ENCODE measurements at regions not wholly inside any gene's neighbourhood (a gene's known extent, or its start where the extent isn't known, plus 50 kb on each side); places are given as distances from the start of the nearest gene placed in this dataset.

DNA sequence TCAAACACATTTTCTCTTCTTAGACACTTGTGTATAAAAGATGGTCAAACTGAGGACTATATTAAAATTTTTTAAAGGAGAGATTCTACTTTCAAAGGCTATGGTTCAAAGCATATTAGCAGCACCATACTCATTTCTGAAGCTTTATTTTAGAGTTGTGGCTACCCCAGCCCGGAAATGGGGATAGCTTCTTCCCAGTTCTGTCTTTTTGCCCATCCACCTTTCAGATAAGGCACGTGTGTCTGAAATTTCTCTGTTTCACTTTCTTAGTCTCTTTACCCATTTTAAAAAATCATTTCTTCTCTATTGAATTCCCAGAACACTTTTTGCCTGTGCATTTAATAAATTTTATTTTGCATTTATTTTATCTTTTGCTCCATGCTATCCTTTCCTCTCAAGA, 431.5 kb downstream of the RNF144A start:
- POLR2A ChIA-PET = no interaction called here
- no peaks in the 10 kb centered on the region for H3K4me1 ChIP-seq (ENCODE audit: control insufficient read depth, insufficient read depth, low read length)
- H3K27ac ChIP-seq (ENCODE audit: extremely low read depth, low read depth, low read length) = no peak overlapping the region
- H3K4me3 ChIP-seq (ENCODE audit: low read depth, low read length) = no peak overlapping the region
- no peak for TF ChIP-seq ZNF26 (tag by site-specific recombination; IDR thresholded peaks at IDR 0.05)
- no peak for TF ChIP-seq ZNF10 (tag by site-specific recombination; IDR thresholded peaks at IDR 0.05)
- TF ChIP-seq TCF7L2 (IDR thresholded peaks at IDR 0.05; ENCODE audit: borderline replicate concordance, low read depth, low read length) = no peak
- TF ChIP-seq, protein P1, sequence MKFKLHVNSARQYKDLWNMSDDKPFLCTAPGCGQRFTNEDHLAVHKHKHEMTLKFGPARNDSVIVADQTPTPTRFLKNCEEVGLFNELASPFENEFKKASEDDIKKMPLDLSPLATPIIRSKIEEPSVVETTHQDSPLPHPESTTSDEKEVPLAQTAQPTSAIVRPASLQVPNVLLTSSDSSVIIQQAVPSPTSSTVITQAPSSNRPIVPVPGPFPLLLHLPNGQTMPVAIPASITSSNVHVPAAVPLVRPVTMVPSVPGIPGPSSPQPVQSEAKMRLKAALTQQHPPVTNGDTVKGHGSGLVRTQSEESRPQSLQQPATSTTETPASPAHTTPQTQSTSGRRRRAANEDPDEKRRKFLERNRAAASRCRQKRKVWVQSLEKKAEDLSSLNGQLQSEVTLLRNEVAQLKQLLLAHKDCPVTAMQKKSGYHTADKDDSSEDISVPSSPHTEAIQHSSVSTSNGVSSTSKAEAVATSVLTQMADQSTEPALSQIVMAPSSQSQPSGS (tag by site-specific recombination; IDR thresholded peaks at IDR 0.05; ENCODE audit: low read depth) = no peak
- TF ChIP-seq ZNF530 (tag by site-specific recombination; IDR thresholded peaks at IDR 0.05; ENCODE audit: low read depth) = no peak
- no peak for TF ChIP-seq KLF7 (tag by site-specific recombination; IDR thresholded peaks at IDR 0.05; ENCODE audit: borderline replicate concordance)
- TF ChIP-seq ZNF792 (tag by site-specific recombination; IDR thresholded peaks at IDR 0.05) = no peak
- TF ChIP-seq ZBTB1 (tag by site-specific recombination; IDR thresholded peaks at IDR 0.05) = no peak
- TF ChIP-seq ZNF544 (tag by site-specific recombination; IDR thresholded peaks at IDR 0.05) = no peak
- TF ChIP-seq ZNF623 (tag by site-specific recombination; IDR thresholded peaks at IDR 0.05) = no peak
- TF ChIP-seq ZNF629 (tag by site-specific recombination; IDR thresholded peaks at IDR 0.05) = no peak
- no peak for TF ChIP-seq ZNF626 (tag by site-specific recombination; IDR thresholded peaks at IDR 0.05)
- no peaks in the 10 kb centered on the region for H3K36me3 ChIP-seq (ENCODE audit: control insufficient read depth in 2 of 2, insufficient read depth in 1 of 2, low read length in 2 of 2)
- CTCF ChIA-PET = no interaction called here
- H3K9me3 ChIP-seq (ENCODE audit: control insufficient read depth, insufficient read depth, low read depth, low read length) = no peaks in the 10 kb centered on the region

- CTCF ChIA-PET = interaction anchor here (0.6 kb wide), 1 partner anchor 20 kb away, joined by 3 read pairs; no protein-coding TSS in a partner anchor
- H3K4me1 ChIP-seq (ENCODE audit: control insufficient read depth, insufficient read depth, low read length) = no peaks in the 10 kb centered on the region
- H3K27ac ChIP-seq (ENCODE audit: extremely low read depth, low read depth, low read length) = no peak overlapping the region
- H3K36me3 ChIP-seq (ENCODE audit: control insufficient read depth in 2 of 2, insufficient read depth in 1 of 2, low read length in 2 of 2) = no peaks in the 10 kb centered on the region
- TF ChIP-seq BCL11A (tag by site-specific recombination; IDR thresholded peaks at IDR 0.05; ENCODE audit: low read depth) = no peak
- no peak for TF ChIP-seq ZNF335 (tag by site-specific recombination; conservative IDR thresholded peaks at IDR 0.05)
- TF ChIP-seq WT1 (tag by site-specific recombination; IDR thresholded peaks at IDR 0.05) = no peak
- TF ChIP-seq SCRT1 (tag by site-specific recombination; IDR thresholded peaks at IDR 0.05; ENCODE audit: borderline replicate concordance) = no peak
- no peak for TF ChIP-seq ZNF449 (tag by site-specific recombination; IDR thresholded peaks at IDR 0.05)
- no peak for TF ChIP-seq ZNF121 (tag by site-specific recombination; IDR thresholded peaks at IDR 0.05)
- TF ChIP-seq, protein P2, sequence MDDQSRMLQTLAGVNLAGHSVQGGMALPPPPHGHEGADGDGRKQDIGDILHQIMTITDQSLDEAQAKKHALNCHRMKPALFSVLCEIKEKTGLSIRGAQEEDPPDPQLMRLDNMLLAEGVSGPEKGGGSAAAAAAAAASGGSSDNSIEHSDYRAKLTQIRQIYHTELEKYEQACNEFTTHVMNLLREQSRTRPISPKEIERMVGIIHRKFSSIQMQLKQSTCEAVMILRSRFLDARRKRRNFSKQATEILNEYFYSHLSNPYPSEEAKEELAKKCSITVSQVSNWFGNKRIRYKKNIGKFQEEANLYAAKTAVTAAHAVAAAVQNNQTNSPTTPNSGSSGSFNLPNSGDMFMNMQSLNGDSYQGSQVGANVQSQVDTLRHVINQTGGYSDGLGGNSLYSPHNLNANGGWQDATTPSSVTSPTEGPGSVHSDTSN (CRISPR knock-in tag; IDR thresholded peaks at IDR 0.05) = no peak
- no peak for TF ChIP-seq ZNF692 (tag by site-specific recombination; IDR thresholded peaks at IDR 0.05)
- no peak for TF ChIP-seq ZNF701 (tag by site-specific recombination; IDR thresholded peaks at IDR 0.05)
- POLR2A ChIA-PET = no interaction called here
- no peak overlapping the region for H3K4me3 ChIP-seq (ENCODE audit: low read depth, low read length)
- no peaks in the 10 kb centered on the region for H3K9me3 ChIP-seq (ENCODE audit: control insufficient read depth, insufficient read depth, low read depth, low read length)
Measured at GRCh38 chr2:7352191-7352590, 435.0 kb downstream of the RNF144A start.
